ENCODE measurements at regions not wholly inside any gene's neighbourhood (a gene's known extent, or its start where the extent isn't known, plus 50 kb on each side); places are given as distances from the start of the nearest gene placed in this dataset.
"Not testable (repeated sequence)": the region's sequence is repeated elsewhere in the genome, so short reads cannot be mapped to it uniquely, and the experiment has no call there.

- H3K4me3 Mint-ChIP-seq: no peak overlapping the region
- peaks cover 15 to 20% of the 10 kb centered on the region in 2 donors for H3K27me3 Mint-ChIP-seq
- DNase-seq (no peak), ATAC-seq (replicated peaks) (no peak)
- H3K9me3 Mint-ChIP-seq: peaks cover 0 to 4% of the 10 kb centered on the region in 2 donors
- H3K4me1 Mint-ChIP-seq (ENCODE audit: low read depth in 2 of 2): no peaks in the 10 kb centered on the region
- H3K27ac Mint-ChIP-seq: no peak overlapping the region
- no peaks in the 10 kb centered on the region for H3K36me3 Mint-ChIP-seq (ENCODE audit: insufficient read depth)
Observed at GRCh38 chr12:46711756-46712155, 114.0 kb downstream of the SLC38A4 start.

GRCh38 chr12:46710125-46710743, 115.6 kb downstream of the SLC38A4 start:
- Mint-ChIP-seq H3K4me1 (ENCODE audit: low read depth in 2 of 2) (no peaks in the 10 kb centered on the region), H3K36me3 (ENCODE audit: insufficient read depth) (no peaks in the 10 kb centered on the region), H3K4me3 (no peak overlapping the region), H3K27ac (no peak overlapping the region), H3K27me3 (peaks cover 15 to 20% of the 10 kb centered on the region in 2 donors), H3K9me3 (no peaks in the 10 kb centered on the region)
- DNase-seq (no peak), ATAC-seq (replicated peaks) (no peak)

GRCh38 chr12:46702581-46703344, 123.0 kb downstream of the SLC38A4 start:
- Mint-ChIP-seq H3K27ac (no peak overlapping the region), H3K36me3 (ENCODE audit: insufficient read depth) (no peaks in the 10 kb centered on the region), H3K9me3 (peaks cover 0 to 5% of the 10 kb centered on the region in 2 donors), H3K4me1 (ENCODE audit: low read depth in 2 of 2) (no peaks in the 10 kb centered on the region), H3K27me3 (peaks cover 19 to 26% of the 10 kb centered on the region in 2 donors), H3K4me3 (no peak overlapping the region)
- no peak for ATAC-seq (replicated peaks)
- no peak for DNase-seq

- no peak for ATAC-seq (replicated peaks)
- Mint-ChIP-seq H3K27me3 (peaks cover 14 to 20% of the 10 kb centered on the region in 2 donors), H3K27ac (no peak overlapping the region), H3K9me3 (peaks cover 0 to 6% of the 10 kb centered on the region in 2 donors), H3K4me1 (ENCODE audit: low read depth in 2 of 2) (no peaks in the 10 kb centered on the region), H3K36me3 (ENCODE audit: insufficient read depth) (no peaks in the 10 kb centered on the region), H3K4me3 (no peak overlapping the region)
- no peak for DNase-seq
Observed at GRCh38 chr12:46701356-46701755, 124.4 kb downstream of the SLC38A4 start.

- no peaks in the 10 kb centered on the region for H3K36me3 Mint-ChIP-seq (ENCODE audit: insufficient read depth)
- no peaks in the 10 kb centered on the region for H3K4me1 Mint-ChIP-seq (ENCODE audit: low read depth in 2 of 2)
- peaks cover 14 to 20% of the 10 kb centered on the region in 2 donors for H3K27me3 Mint-ChIP-seq
- ATAC-seq (replicated peaks) (no peak), DNase-seq (no peak)
- H3K4me3 Mint-ChIP-seq: no peak overlapping the region
- no peak overlapping the region for H3K27ac Mint-ChIP-seq
- H3K9me3 Mint-ChIP-seq: peaks cover 0 to 6% of the 10 kb centered on the region in 2 donors
Observed at GRCh38 chr12:46699986-46700385, 125.8 kb downstream of the SLC38A4 start.

- H3K4me1 Mint-ChIP-seq (ENCODE audit: low read depth in 2 of 2): no peaks in the 10 kb centered on the region
- DNase-seq (no peak), ATAC-seq (replicated peaks) (no peak)
- H3K27ac Mint-ChIP-seq: no peak overlapping the region
- peaks cover 0 to 3% of the 10 kb centered on the region in 2 donors for H3K9me3 Mint-ChIP-seq
- H3K36me3 Mint-ChIP-seq (ENCODE audit: insufficient read depth): no peaks in the 10 kb centered on the region
- peaks cover 5 to 12% of the 10 kb centered on the region in 2 donors for H3K27me3 Mint-ChIP-seq
- H3K4me3 Mint-ChIP-seq: no peak overlapping the region
Observed at GRCh38 chr12:46698003-46698402, 127.8 kb downstream of the SLC38A4 start.

GRCh38 chr12:46693518-46693917, 132.3 kb downstream of the SLC38A4 start:
- Mint-ChIP-seq H3K4me1 (ENCODE audit: low read depth in 2 of 2) (no peaks in the 10 kb centered on the region), H3K27me3 (no peaks in the 10 kb centered on the region), H3K9me3 (peaks cover 0 to 3% of the 10 kb centered on the region in 2 donors), H3K27ac (no peak overlapping the region), H3K4me3 (no peak overlapping the region), H3K36me3 (ENCODE audit: insufficient read depth) (no peaks in the 10 kb centered on the region)
- DNase-seq (no peak), ATAC-seq (replicated peaks) (no peak)

- no peak for DNase-seq
- no peak for ATAC-seq (replicated peaks)
- Mint-ChIP-seq H3K27me3 (no peaks in the 10 kb centered on the region), H3K9me3 (peaks cover 0 to 3% of the 10 kb centered on the region in 2 donors), H3K36me3 (ENCODE audit: insufficient read depth) (no peaks in the 10 kb centered on the region), H3K27ac (no peak overlapping the region), H3K4me3 (no peak overlapping the region), H3K4me1 (ENCODE audit: low read depth in 2 of 2) (no peaks in the 10 kb centered on the region)
Observed at GRCh38 chr12:46693034-46693433, 132.8 kb downstream of the SLC38A4 start.

- Mint-ChIP-seq H3K4me3 (no peak overlapping the region), H3K27ac (no peak overlapping the region), H3K36me3 (ENCODE audit: insufficient read depth) (no peaks in the 10 kb centered on the region), H3K27me3 (no peaks in the 10 kb centered on the region), H3K9me3 (no peaks in the 10 kb centered on the region), H3K4me1 (ENCODE audit: low read depth in 2 of 2) (no peaks in the 10 kb centered on the region)
- ATAC-seq (replicated peaks) (no peak), DNase-seq (no peak)
Observed at GRCh38 chr12:46692606-46693005, 133.2 kb downstream of the SLC38A4 start.

- no peaks in the 10 kb centered on the region for H3K36me3 Mint-ChIP-seq (ENCODE audit: insufficient read depth)
- no peak for DNase-seq
- H3K4me1 Mint-ChIP-seq (ENCODE audit: low read depth in 2 of 2): no peaks in the 10 kb centered on the region
- H3K9me3 Mint-ChIP-seq: no peaks in the 10 kb centered on the region
- H3K27ac Mint-ChIP-seq: no peak overlapping the region
- H3K27me3 Mint-ChIP-seq: peaks cover 18 to 23% of the 10 kb centered on the region in 2 donors
- ATAC-seq (replicated peaks): no peak
- no peak overlapping the region for H3K4me3 Mint-ChIP-seq
Observed at GRCh38 chr12:46686267-46686942, 139.4 kb downstream of the SLC38A4 start.

- not testable (repeated sequence) for H3K36me3 Mint-ChIP-seq (ENCODE audit: insufficient read depth); DNase-seq; H3K27ac Mint-ChIP-seq; H3K4me1 Mint-ChIP-seq (ENCODE audit: low read depth in 2 of 2); H3K9me3 Mint-ChIP-seq; H3K4me3 Mint-ChIP-seq; ATAC-seq (replicated peaks)
- peaks cover 23% of the 10 kb centered on the region in 2 donors for H3K27me3 Mint-ChIP-seq
Observed at GRCh38 chr12:46684243-46684642, 141.6 kb downstream of the SLC38A4 start.

GRCh38 chr12:46682148-46682547, 143.6 kb downstream of the SLC38A4 start:
- Mint-ChIP-seq H3K36me3 (ENCODE audit: insufficient read depth) (no peaks in the 10 kb centered on the region), H3K27me3 (peaks cover 23 to 27% of the 10 kb centered on the region in 2 donors), H3K4me3 (no peak overlapping the region), H3K27ac (no peak overlapping the region), H3K4me1 (ENCODE audit: low read depth in 2 of 2) (no peaks in the 10 kb centered on the region), H3K9me3 (no peaks in the 10 kb centered on the region)
- ATAC-seq (replicated peaks) (no peak), DNase-seq (no peak)

- no peaks in the 10 kb centered on the region for H3K9me3 Mint-ChIP-seq
- H3K27me3 Mint-ChIP-seq: peaks cover 23 to 37% of the 10 kb centered on the region in 2 donors
- no peak overlapping the region for H3K4me3 Mint-ChIP-seq
- ATAC-seq (replicated peaks) (no peak), DNase-seq (no peak)
- no peak overlapping the region for H3K27ac Mint-ChIP-seq
- H3K36me3 Mint-ChIP-seq (ENCODE audit: insufficient read depth): no peaks in the 10 kb centered on the region
- no peaks in the 10 kb centered on the region for H3K4me1 Mint-ChIP-seq (ENCODE audit: low read depth in 2 of 2)
Observed at GRCh38 chr12:46680506-46680905, 145.3 kb downstream of the SLC38A4 start.

GRCh38 chr12:46679754-46680153, 146.0 kb downstream of the SLC38A4 start:
- no peak for ATAC-seq (replicated peaks)
- Mint-ChIP-seq H3K27ac (no peak overlapping the region), H3K4me3 (no peak overlapping the region)

More at GRCh38 chr12:46679754-46680153, 146.0 kb downstream of the SLC38A4 start:
- H3K9me3 Mint-ChIP-seq: no peaks in the 10 kb centered on the region
- no peak for DNase-seq
- H3K27me3 Mint-ChIP-seq: peaks cover 18 to 37% of the 10 kb centered on the region in 2 donors
- H3K36me3 Mint-ChIP-seq (ENCODE audit: insufficient read depth): no peaks in the 10 kb centered on the region
- H3K4me1 Mint-ChIP-seq (ENCODE audit: low read depth in 2 of 2): no peaks in the 10 kb centered on the region

All from effector memory CD8-positive, alpha-beta T cell (primary cell).